ENCODE measurements at regions not wholly inside any gene's neighbourhood (a gene's known extent, or its start where the extent isn't known, plus 50 kb on each side); places are given as distances from the start of the nearest gene placed in this dataset.

GRCh38 chr3:117255736-117256135 is 546.2 kb downstream of the TUSC7 start:
- H3K27ac Mint-ChIP-seq, result no peak overlapping the region
- no peak overlapping the region for H3K4me3 Mint-ChIP-seq
- no peaks in the 10 kb centered on the region for H3K36me3 Mint-ChIP-seq
- no peaks in the 10 kb centered on the region for H3K27me3 Mint-ChIP-seq
- DNase-seq, result no peak
- H3K4me1 Mint-ChIP-seq, result no peaks in the 10 kb centered on the region
- POLR2A ChIA-PET, result no interaction called here
- no peak for ATAC-seq
- peaks cover 0 to 12% (median 0%) of the 10 kb centered on the region in 9 donors for H3K9me3 Mint-ChIP-seq

DNA sequence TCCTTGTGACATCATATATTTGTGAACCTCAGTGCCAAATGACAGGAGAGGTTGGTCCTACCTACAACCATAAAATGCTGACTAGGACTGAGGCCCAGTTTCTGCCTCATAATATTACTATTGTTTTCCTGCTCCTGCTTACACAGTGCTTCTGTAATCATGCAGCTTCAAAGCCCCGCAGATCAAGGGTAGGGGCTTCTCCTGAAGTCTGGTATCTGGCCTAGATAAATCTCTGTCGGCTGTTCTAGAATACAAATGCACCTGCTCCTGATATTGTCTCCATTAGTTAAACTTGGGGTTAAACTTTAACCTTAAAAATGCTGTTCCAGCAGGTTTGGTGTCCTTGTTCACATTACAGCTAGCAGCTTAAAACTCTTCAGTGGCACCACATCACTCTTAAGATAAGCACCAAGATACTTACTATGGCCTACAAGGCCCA is 552.4 kb downstream of the TUSC7 start:
- H3K27me3 Mint-ChIP-seq, result no peaks in the 10 kb centered on the region
- H3K4me3 Mint-ChIP-seq, result no peak overlapping the region
- H3K9me3 Mint-ChIP-seq, result peaks cover 0 to 10% (median 0%) of the 10 kb centered on the region in 9 donors
- H3K27ac Mint-ChIP-seq, result no peak overlapping the region
- POLR2A ChIA-PET, result no interaction called here
- H3K4me1 Mint-ChIP-seq, result no peaks in the 10 kb centered on the region
- ATAC-seq (no peak), DNase-seq (no peak)
- no peaks in the 10 kb centered on the region for H3K36me3 Mint-ChIP-seq

DNA sequence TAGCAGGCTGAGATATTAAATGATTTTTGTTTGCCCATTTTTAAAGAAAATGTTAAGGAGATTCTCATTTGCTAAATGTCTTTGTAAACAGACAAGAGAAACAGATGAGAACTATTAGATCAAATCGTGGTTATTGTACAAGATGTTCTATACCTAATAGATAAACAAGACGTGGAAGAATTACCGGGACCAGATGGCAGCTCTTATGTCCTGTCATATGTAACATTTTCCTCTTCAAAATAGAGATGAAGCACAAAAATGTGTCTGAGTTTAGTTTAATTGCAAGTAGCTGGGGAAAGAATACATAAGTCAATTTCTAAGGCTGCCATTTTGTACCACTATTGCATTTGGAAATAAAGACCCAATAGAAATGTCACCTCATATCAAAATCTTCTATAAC is 553.7 kb downstream of the TUSC7 start:
- no peak overlapping the region for H3K27ac Mint-ChIP-seq
- H3K36me3 Mint-ChIP-seq, result no peaks in the 10 kb centered on the region
- no peak for DNase-seq
- H3K4me3 Mint-ChIP-seq, result no peak overlapping the region
- H3K27me3 Mint-ChIP-seq, result no peaks in the 10 kb centered on the region
- ATAC-seq, result no peak
- POLR2A ChIA-PET, result no interaction called here
- peaks cover 0 to 10% (median 0%) of the 10 kb centered on the region in 9 donors for H3K9me3 Mint-ChIP-seq
- H3K4me1 Mint-ChIP-seq, result no peaks in the 10 kb centered on the region

DNA sequence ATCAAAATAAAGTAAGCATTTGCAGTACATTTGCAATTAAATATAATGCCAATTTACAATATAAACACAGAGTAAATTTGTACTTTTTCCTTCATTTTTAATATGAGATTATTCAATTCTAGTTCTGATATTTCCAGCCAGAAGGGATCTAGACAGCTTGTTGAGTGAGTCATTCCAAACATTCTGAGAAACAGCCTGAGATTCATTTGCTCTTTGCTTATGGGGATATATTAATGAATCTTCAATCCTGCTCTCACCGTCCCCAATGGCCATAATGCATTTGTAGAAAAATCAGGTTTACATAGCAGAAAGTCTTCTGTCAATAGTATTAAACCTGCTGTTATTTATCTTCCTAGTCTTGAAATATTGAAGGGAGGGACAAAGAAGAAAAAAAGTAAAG is 554.2 kb downstream of the TUSC7 start:
- Mint-ChIP-seq H3K9me3 (peaks cover 0 to 10% (median 0%) of the 10 kb centered on the region in 9 donors), H3K27ac (no peak overlapping the region)
- POLR2A ChIA-PET, result no interaction called here

DNA sequence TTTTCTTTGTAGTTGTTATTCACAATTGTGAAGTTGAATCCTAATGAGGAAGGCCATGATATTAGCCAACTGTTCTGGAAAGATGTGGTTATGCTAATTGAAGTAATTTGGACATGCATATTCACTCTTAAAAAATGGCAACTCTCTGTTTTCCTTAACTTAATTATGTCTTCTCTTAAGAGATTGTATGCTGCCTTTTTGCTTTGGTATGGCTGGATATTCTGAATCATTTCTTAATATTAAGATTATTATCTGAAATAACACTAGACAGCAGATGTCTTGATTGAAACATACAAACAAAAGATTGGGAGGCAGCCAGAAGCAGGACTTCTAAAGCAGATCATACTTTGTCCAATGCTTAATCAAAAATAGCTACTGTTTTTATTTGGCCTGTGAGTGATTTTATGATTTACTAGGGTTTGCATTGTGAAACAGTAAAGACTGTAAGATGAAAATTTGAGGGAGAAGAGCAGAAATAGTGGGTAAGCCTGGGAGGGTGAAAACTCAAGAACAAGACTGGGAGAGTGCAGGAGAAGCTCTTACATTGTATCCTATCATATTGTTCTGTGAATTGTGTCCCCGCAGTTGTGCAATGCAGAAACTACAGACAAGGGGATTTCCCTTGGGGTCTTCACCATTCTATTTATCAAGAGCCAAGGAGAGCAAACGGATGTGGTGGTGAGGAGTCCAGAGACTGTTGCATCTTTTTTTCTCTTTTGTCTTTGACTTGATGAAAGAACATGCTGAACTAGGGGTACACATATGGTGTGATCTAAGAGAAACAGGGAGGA is 554.8 kb downstream of the TUSC7 start:
- H3K27ac Mint-ChIP-seq, result no peak overlapping the region
- POLR2A ChIA-PET, result no interaction called here
- H3K27me3 Mint-ChIP-seq, result no peaks in the 10 kb centered on the region
- ATAC-seq, result no peak
- no peak overlapping the region for H3K4me3 Mint-ChIP-seq
- H3K9me3 Mint-ChIP-seq, result peaks cover 0 to 10% (median 0%) of the 10 kb centered on the region in 9 donors
- no peaks in the 10 kb centered on the region for H3K36me3 Mint-ChIP-seq
- no peak for DNase-seq
- H3K4me1 Mint-ChIP-seq, result no peaks in the 10 kb centered on the region

More for the DNA sequence above, 554.2 kb downstream of the TUSC7 start:
- ATAC-seq, result no peak
- DNase-seq, result no peak
- no peak overlapping the region for H3K4me3 Mint-ChIP-seq
- H3K27me3 Mint-ChIP-seq, result no peaks in the 10 kb centered on the region
- H3K4me1 Mint-ChIP-seq, result no peaks in the 10 kb centered on the region
- no peaks in the 10 kb centered on the region for H3K36me3 Mint-ChIP-seq

DNA sequence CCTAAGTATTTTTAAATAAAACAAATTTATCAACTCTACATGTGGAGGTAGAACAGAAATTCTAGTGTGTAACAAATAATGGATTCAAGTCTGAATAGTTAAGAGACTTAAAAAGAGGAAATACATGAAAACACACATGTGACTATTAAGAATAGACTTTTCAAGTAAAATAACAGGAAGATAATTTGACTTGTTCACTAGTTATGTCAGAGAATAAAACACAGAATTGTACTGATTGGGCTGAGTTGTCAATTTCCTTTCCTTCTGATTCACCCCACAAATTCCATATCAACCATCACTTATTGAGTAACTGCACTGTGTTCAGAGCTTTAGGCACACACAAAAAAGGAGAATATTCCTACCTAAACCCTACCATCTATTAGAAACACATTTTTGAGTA is 557.2 kb downstream of the TUSC7 start:
- Mint-ChIP-seq H3K4me1 (no peaks in the 10 kb centered on the region), H3K27me3 (no peaks in the 10 kb centered on the region), H3K27ac (no peak overlapping the region), H3K4me3 (no peak overlapping the region), H3K36me3 (no peaks in the 10 kb centered on the region), H3K9me3 (peaks cover 0 to 11% (median 0%) of the 10 kb centered on the region in 9 donors)
- POLR2A ChIA-PET, result no interaction called here
- DNase-seq, result no peak
- no peak for ATAC-seq

DNA sequence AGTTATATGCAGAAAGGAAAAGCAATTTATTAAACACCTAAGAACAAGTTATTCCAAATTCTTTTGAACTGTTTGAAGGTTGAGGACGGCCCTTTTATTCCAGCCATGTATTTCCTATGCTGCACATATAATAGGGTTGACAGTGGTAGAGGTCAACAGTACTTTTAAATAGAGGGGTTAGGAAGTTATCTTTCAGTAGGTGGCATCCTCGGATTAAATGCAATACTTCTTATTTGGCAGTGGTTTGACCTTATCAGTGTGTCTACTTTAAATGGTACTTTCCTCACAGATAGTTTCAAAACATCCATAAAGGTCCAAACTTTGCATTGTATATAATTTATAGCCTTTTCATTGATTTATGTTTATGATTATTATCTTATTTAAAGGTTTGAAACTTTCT is 558.7 kb downstream of the TUSC7 start:
- no peaks in the 10 kb centered on the region for H3K4me1 Mint-ChIP-seq
- H3K27me3 Mint-ChIP-seq, result no peaks in the 10 kb centered on the region
- no peak overlapping the region for H3K27ac Mint-ChIP-seq
- no peak overlapping the region for H3K4me3 Mint-ChIP-seq
- POLR2A ChIA-PET, result no interaction called here
- H3K36me3 Mint-ChIP-seq, result no peaks in the 10 kb centered on the region
- DNase-seq, result no peak
- no peak for ATAC-seq
- H3K9me3 Mint-ChIP-seq, result peaks cover 0 to 9% (median 0%) of the 10 kb centered on the region in 9 donors

GRCh38 chr3:117272274-117272673 is 562.7 kb downstream of the TUSC7 start:
- no peak overlapping the region for H3K4me3 Mint-ChIP-seq
- POLR2A ChIA-PET, result no interaction called here
- ATAC-seq (no peak), DNase-seq (no peak)
- H3K27ac Mint-ChIP-seq, result no peak overlapping the region
- H3K27me3 Mint-ChIP-seq, result no peaks in the 10 kb centered on the region
- no peaks in the 10 kb centered on the region for H3K36me3 Mint-ChIP-seq
- no peaks in the 10 kb centered on the region for H3K4me1 Mint-ChIP-seq
- peaks cover 0 to 12% (median 0%) of the 10 kb centered on the region in 9 donors for H3K9me3 Mint-ChIP-seq

GRCh38 chr3:117272876-117273523 is 563.4 kb downstream of the TUSC7 start:
- ATAC-seq (no peak), DNase-seq (no peak)
- Mint-ChIP-seq H3K4me1 (no peaks in the 10 kb centered on the region), H3K27ac (no peak overlapping the region), H3K4me3 (no peak overlapping the region), H3K36me3 (no peaks in the 10 kb centered on the region), H3K9me3 (peaks cover 0 to 12% (median 0%) of the 10 kb centered on the region in 9 donors), H3K27me3 (no peaks in the 10 kb centered on the region)
- POLR2A ChIA-PET, result interaction anchor here (0.6 kb wide), 1 partner anchor 11 kb away, joined by 3 read pairs; no protein-coding TSS in a partner anchor

GRCh38 chr3:117277816-117278215 is 568.2 kb downstream of the TUSC7 start:
- H3K4me1 Mint-ChIP-seq, result no peaks in the 10 kb centered on the region
- H3K4me3 Mint-ChIP-seq, result no peak overlapping the region
- no peaks in the 10 kb centered on the region for H3K27me3 Mint-ChIP-seq
- POLR2A ChIA-PET, result no interaction called here
- no peaks in the 10 kb centered on the region for H3K36me3 Mint-ChIP-seq
- DNase-seq (no peak), ATAC-seq (no peak)
- no peak overlapping the region for H3K27ac Mint-ChIP-seq
- H3K9me3 Mint-ChIP-seq, result peaks cover 0 to 12% (median 4%) of the 10 kb centered on the region in 9 donors

DNA sequence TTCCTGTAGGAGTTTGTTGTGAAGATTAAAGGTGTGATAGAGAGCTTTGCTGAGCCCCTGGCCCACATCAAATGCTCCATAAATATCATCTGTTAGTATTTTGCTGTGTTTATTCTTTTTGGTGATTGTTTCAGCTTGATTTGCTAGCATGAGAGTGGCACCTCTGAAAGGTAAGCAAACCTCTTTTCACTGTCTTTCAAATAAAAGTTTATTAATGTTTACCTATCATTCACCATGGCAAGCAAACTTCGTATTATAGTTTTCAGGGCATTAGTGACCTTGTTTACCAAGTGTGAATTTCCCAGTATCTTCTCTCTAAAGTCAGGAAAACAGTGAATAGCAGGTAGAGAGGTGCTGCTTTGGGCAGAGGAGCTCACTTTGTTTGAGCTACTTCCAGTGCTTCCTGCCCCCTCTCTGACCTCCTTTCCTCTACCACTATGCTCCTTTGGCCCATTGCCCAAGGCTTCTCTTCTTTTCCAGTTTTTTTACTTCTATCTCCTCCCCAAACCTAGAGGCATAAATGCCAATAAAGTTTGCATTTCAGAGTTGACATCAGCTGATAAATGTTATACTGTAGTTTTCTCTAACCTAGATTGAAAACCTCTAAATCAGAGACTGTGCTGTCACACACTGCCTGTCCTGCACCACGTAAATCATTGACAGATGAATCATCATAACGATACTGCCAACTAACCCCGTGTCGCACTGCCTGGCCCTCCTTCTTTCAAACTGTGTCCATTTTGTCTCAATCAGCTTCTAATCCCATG is 569.0 kb downstream of the TUSC7 start:
- no peak overlapping the region for H3K4me3 Mint-ChIP-seq
- no peaks in the 10 kb centered on the region for H3K27me3 Mint-ChIP-seq
- POLR2A ChIA-PET, result no interaction called here
- DNase-seq (no peak), ATAC-seq (no peak)
- H3K27ac Mint-ChIP-seq, result no peak overlapping the region
- H3K4me1 Mint-ChIP-seq, result no peaks in the 10 kb centered on the region
- no peaks in the 10 kb centered on the region for H3K36me3 Mint-ChIP-seq
- H3K9me3 Mint-ChIP-seq, result peaks cover 0 to 12% (median 4%) of the 10 kb centered on the region in 9 donors

DNA sequence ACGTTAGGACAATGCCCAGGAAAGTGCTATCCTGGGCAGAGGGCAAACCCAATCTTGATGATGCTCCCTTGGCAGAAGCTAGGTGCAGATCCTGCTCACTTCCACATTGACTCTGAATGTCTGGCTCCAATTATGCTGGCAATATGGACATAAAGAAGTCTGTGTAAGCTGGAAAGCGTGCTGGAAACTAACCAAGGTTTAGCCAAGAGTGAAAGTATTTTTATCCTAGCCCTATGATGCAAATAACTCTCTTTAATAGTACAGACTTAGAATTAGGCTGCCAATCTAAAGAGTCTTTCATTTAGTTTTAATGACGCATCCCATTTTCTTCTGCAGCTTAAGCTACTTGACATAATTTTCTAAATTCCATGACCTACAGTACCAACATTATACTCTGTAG is 571.8 kb downstream of the TUSC7 start:
- Mint-ChIP-seq H3K4me3 (no peak overlapping the region), H3K9me3 (peaks cover 0 to 9% (median 2%) of the 10 kb centered on the region in 9 donors), H3K4me1 (no peaks in the 10 kb centered on the region), H3K27me3 (no peaks in the 10 kb centered on the region), H3K27ac (no peak overlapping the region), H3K36me3 (no peaks in the 10 kb centered on the region)
- DNase-seq, result no peak
- ATAC-seq, result no peak
- POLR2A ChIA-PET, result no interaction called here

DNA sequence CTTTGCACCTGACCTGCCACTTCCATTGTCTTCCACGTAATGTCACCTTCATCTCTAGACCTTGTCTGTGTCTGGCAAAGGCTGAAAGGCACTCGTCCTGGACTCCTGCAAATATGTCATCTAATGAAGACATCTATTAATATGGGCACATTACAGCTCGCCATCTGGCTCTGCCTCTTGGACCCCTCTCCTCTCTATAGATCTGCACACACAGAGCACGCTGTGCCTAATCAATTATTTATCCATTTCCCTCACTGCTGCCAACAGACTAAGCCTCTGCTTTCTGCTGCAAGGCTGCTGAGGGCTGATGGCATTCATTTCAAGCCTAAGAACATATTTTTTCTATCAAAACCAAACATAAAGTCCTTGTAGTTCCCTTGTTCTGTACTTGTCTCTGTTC is 573.0 kb downstream of the TUSC7 start:
- POLR2A ChIA-PET, result no interaction called here
- Mint-ChIP-seq H3K27me3 (no peaks in the 10 kb centered on the region), H3K27ac (no peak overlapping the region), H3K36me3 (no peaks in the 10 kb centered on the region), H3K9me3 (peaks cover 0 to 4% (median 2%) of the 10 kb centered on the region in 9 donors), H3K4me1 (no peaks in the 10 kb centered on the region), H3K4me3 (no peak overlapping the region)
- ATAC-seq, result no peak
- DNase-seq, result no peak
